Fibroblast of the conjunctiva (primary cell): ENCODE measurements at regions not wholly inside any gene's neighbourhood (a gene's known extent, or its start where the extent isn't known, plus 50 kb on each side); places are given as distances from the start of the nearest gene placed in this dataset.

ENCODE experiments used
- DNase-seq: peaks from one replicate; pipeline ENCODE4 v3.0.0-alpha.2; 2010; ENCODE audit warnings: low read depth

GRCh38 chr11:110026858-110027626 lies 66.2 kb upstream of the ZC3H12C start:
- no peak for DNase-seq

DNA sequence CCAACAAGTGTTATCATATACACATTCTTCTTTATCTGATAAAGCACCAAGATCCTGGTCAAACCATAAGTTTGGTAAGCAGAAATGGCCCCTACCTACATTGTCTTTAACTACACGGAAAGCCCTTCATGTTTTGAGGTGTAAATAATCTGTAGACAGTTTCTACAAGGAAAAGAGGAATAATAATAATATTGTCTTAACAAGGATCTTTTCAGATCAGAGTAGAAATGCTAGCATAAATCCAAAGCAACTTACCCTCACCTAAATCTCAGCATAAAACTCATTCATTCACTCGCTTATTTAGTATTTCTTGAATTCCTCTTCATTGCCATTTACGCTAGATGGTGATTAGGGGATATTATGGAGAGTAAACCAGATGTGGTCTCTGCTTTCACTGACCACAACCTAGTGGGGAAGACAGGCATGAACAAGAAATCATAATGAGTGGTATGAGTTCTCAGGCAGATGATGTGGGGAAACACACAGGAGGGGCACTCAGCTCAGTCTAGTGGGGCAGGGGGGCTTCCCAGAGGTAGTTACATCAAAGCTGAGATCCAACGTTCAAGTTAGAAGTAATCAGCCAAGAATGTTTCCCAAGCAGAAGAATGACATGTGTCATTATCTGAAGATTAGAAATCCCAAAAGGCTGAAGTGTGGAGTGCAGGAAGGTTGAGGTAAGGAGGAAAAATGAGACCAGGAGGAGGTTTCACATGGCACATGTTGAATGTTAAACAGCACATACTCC lies 65.4 kb upstream of the ZC3H12C start:
- DNase-seq: no peak

DNA sequence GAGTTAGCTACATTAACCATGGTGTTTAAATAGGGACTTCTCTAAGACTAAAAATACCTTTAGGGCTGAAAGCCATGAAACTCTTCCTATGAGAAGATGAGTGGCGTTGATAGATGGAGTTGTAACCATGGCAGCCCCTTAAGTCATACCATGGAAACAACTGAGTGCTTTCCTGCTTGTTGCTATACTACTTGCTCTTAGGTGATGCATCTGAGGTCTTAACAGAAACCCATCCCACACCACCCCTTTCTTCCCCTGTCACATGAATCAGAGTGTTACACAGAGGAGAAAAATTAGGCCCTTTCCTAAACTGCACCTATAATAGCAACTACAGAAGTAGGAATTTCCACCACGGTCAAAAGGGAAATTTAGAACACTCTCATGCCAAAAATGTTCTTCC lies 64.3 kb upstream of the ZC3H12C start:
- no peak for DNase-seq

GRCh38 chr11:110029714-110030113 lies 63.5 kb upstream of the ZC3H12C start:
- no peak for DNase-seq

DNA sequence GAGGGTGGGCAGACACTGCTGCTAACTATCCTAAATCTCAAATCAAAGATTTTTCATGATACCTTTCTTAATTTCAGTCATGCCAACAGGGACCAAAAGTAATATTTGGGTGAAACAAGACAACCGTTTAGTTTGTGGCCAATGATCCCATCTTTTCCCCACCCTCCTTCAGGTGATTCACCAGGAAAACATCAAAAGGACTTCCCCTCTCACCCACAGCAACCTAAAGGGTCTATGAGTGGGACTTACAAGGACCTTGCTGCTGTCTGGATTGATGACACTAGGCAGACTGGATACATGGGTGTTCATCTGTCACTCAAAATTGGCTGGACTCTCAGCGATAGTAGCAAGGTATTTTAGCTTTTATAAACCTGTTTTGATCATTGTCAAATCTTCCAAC lies 62.0 kb upstream of the ZC3H12C start:
- DNase-seq: no peak

DNA sequence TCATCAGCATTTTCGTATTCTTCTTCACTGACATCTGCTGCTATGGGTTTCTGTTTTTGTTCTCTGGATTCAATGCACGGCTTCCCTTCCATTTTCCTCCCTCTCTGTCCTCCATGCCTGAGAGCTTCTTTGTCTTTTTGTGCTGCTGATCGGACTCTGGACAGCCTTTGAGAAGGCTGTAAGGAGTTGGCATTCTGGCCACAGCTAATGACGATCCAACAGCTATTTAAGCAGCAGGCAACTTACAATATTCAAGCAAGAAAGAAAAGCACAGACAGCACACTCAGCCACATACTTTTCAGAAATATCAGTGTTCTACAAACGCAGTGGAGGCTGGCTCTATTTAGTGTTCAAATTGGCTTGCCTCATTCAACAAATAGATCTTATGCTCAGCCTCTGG lies 60.9 kb upstream of the ZC3H12C start:
- no peak for DNase-seq

DNA sequence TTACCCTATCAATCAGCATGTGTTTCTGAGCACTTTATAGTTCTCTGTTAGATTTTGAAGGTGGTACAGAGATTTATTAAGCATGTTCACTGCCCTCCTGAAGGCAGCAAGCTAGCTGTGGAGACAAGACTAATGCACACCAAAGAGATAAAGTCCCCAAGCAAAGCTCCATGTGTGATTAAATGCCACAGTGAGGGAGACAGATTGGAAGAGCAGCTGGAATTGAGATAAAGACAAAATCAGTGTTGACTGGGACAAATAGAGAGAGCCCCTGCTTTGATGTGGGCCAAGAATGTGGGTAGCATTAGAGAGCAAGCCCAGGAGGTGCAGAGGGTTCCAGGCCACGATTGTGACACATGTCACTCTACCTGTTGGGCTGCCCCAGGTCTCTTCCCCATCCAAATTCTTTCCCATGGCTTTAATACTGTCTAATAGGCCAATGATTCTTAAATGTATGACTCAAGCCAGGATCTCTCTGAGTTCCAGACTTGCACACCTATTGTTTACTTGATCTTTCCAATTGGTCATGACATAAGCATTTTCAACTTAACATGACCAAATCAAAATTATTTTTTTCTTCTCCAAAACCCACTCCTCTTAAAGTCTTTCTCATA lies 60.1 kb upstream of the ZC3H12C start:
- DNase-seq: no peak

- no peak for DNase-seq
Observed at GRCh38 chr11:110034806-110035205, 58.4 kb upstream of the ZC3H12C start.

- no peak for DNase-seq
Observed at GRCh38 chr11:110035357-110035756, 57.8 kb upstream of the ZC3H12C start.

- DNase-seq: no peak
Observed at GRCh38 chr11:110038201-110038600, 55.0 kb upstream of the ZC3H12C start.
